ENCODE measurements at regions not wholly inside any gene's neighbourhood (a gene's known extent, or its start where the extent isn't known, plus 50 kb on each side); places are given as distances from the start of the nearest gene placed in this dataset.

- no peak for DNase-seq
Measured at GRCh38 chr9:115966660-115967059, 186.9 kb upstream of the PAPPA start.

GRCh38 chr9:115969096-115969495 is 184.5 kb upstream of the PAPPA start:
- DNase-seq = no peak

- no peak for DNase-seq
Measured at GRCh38 chr9:115972362-115972761, 181.2 kb upstream of the PAPPA start.

GRCh38 chr9:115972843-115973595 is 180.6 kb upstream of the PAPPA start:
- no peak for DNase-seq

GRCh38 chr9:115976781-115977180 is 176.8 kb upstream of the PAPPA start:
- DNase-seq = no peak

- DNase-seq = no peak
Measured at GRCh38 chr9:115978091-115978490, 175.5 kb upstream of the PAPPA start.

GRCh38 chr9:115978659-115979096 is 174.9 kb upstream of the PAPPA start:
- no peak for DNase-seq

- DNase-seq = no peak
Measured at GRCh38 chr9:115980054-115980453, 173.5 kb upstream of the PAPPA start.

GRCh38 chr9:115980502-115980901 is 173.1 kb upstream of the PAPPA start:
- DNase-seq = no peak

GRCh38 chr9:115980976-115981375 is 172.6 kb upstream of the PAPPA start:
- no peak for DNase-seq

GRCh38 chr9:115983366-115983765 is 170.2 kb upstream of the PAPPA start:
- DNase-seq = no peak

- DNase-seq = no peak
Measured at GRCh38 chr9:115985657-115986056, 167.9 kb upstream of the PAPPA start.

GRCh38 chr9:115986508-115986907 is 167.1 kb upstream of the PAPPA start:
- DNase-seq = no peak

- DNase-seq = no peak
Measured at GRCh38 chr9:115988701-115989100, 164.9 kb upstream of the PAPPA start.

- DNase-seq = no peak
Measured at GRCh38 chr9:115989831-115990230, 163.8 kb upstream of the PAPPA start.

- no peak for DNase-seq
Measured at GRCh38 chr9:115992834-115993233, 160.8 kb upstream of the PAPPA start.

GRCh38 chr9:115997923-115998322 is 155.7 kb upstream of the PAPPA start:
- no peak for DNase-seq

GRCh38 chr9:115998666-115999065 is 154.9 kb upstream of the PAPPA start:
- DNase-seq = no peak

- DNase-seq = no peak
Measured at GRCh38 chr9:115999498-115999897, 154.1 kb upstream of the PAPPA start.

- DNase-seq = peak in 1 of 2 experiments; percentile 1
Measured at GRCh38 chr9:116000748-116001329, 152.8 kb upstream of the PAPPA start.

- DNase-seq = no peak
Measured at GRCh38 chr9:116002181-116002580, 151.4 kb upstream of the PAPPA start.

GRCh38 chr9:116002624-116003023 is 151.0 kb upstream of the PAPPA start:
- no peak for DNase-seq

- DNase-seq = no peak
Measured at GRCh38 chr9:116003397-116003796, 150.2 kb upstream of the PAPPA start.

GRCh38 chr9:116005205-116005604 is 148.4 kb upstream of the PAPPA start:
- no peak for DNase-seq

GRCh38 chr9:116007824-116008223 is 145.8 kb upstream of the PAPPA start:
- DNase-seq = no peak
